Neutrophil (primary cell): ENCODE measurements at regions not wholly inside any gene's neighbourhood (a gene's known extent, or its start where the extent isn't known, plus 50 kb on each side); places are given as distances from the start of the nearest gene placed in this dataset.

Experiments
- H3K27ac ChIP-seq: fragments of 200-600 bp; sonication (generic); 2 replicates; pipeline ENCODE4 v1.5.1; 2016; ENCODE audit warnings: mild to moderate bottlenecking, moderate library complexity
- H3K27me3 ChIP-seq: fragments of 200-600 bp; sonication (generic); 2 replicates; pipeline ENCODE4 v1.6.0; 2016; ENCODE audit warnings: mild to moderate bottlenecking
- H3K36me3 ChIP-seq: fragments of 200-600 bp; sonication (generic); 2 replicates; pipeline ENCODE4 v1.5.1; 2017
- H3K4me1 ChIP-seq, 2 experiments: fragments of 200-600 bp in 1 of 2; sonication (generic) in 1 of 2; 1 replicate in 1 of 2; 2 replicates in 1 of 2; pipeline versions ENCODE4 v1.5.1 to v1.6.1; 2013 to 2016; ENCODE audit warnings: low read depth in 1 of 2, low read length in 1 of 2, mild to moderate bottlenecking in 1 of 2, moderate library complexity in 1 of 2; ENCODE audit not compliant: control insufficient read depth in 1 of 2, insufficient read depth in 1 of 2
- H3K4me3 ChIP-seq, 2 experiments: fragments of 200-600 bp in 1 of 2; sonication (generic) in 1 of 2; 1 replicate in 1 of 2; 2 replicates in 1 of 2; pipeline ENCODE4 v1.5.1; 2013 to 2016; ENCODE audit warnings: low read depth in 1 of 2, low read length in 1 of 2, mild to moderate bottlenecking in 1 of 2, moderate library complexity in 1 of 2
- H3K9me3 ChIP-seq: fragments of 200-600 bp; sonication (generic); 2 replicates; pipeline ENCODE4 v1.5.1; 2016
- TF ChIP-seq, protein P1 (sequence below): fragments of 200-600 bp; sonication (generic); IDR thresholded peaks from 2 replicates; pipeline ENCODE4 v1.5.1; 2016; ENCODE audit warnings: antibody characterized with exemption

- H3K4me3 ChIP-seq = no peak overlapping the region
- TF ChIP-seq, protein P1, sequence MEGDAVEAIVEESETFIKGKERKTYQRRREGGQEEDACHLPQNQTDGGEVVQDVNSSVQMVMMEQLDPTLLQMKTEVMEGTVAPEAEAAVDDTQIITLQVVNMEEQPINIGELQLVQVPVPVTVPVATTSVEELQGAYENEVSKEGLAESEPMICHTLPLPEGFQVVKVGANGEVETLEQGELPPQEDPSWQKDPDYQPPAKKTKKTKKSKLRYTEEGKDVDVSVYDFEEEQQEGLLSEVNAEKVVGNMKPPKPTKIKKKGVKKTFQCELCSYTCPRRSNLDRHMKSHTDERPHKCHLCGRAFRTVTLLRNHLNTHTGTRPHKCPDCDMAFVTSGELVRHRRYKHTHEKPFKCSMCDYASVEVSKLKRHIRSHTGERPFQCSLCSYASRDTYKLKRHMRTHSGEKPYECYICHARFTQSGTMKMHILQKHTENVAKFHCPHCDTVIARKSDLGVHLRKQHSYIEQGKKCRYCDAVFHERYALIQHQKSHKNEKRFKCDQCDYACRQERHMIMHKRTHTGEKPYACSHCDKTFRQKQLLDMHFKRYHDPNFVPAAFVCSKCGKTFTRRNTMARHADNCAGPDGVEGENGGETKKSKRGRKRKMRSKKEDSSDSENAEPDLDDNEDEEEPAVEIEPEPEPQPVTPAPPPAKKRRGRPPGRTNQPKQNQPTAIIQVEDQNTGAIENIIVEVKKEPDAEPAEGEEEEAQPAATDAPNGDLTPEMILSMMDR = no peak
- no peaks in the 10 kb centered on the region for H3K4me1 ChIP-seq
- no peaks in the 10 kb centered on the region for H3K9me3 ChIP-seq
- H3K27me3 ChIP-seq = no peaks in the 10 kb centered on the region
- H3K36me3 ChIP-seq = no peaks in the 10 kb centered on the region
- no peak overlapping the region for H3K27ac ChIP-seq
Measured at GRCh38 chr10:7007600-7008190, 403.1 kb downstream of the SFMBT2 start.

DNA sequence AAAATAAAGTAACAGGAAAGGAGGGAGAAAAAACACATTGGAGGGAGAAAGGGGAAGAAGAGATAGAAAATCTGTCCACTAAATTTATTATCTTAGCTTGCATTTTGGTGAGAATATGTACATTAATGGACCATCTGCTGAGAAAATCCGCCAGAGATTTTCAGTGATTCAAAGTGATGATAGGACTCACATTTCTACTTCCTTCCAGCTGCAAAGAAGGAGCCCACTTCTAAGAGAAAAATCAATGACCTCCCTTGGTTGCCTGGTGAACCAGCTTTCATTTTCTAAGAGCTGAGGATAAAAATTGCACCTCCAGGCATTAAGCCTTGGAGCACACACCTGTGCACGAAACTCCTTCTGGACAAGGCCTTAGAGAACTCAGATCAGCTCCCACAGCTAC is 404.3 kb downstream of the SFMBT2 start:
- H3K9me3 ChIP-seq = no peaks in the 10 kb centered on the region

GRCh38 chr10:7003831-7004395 is 406.9 kb downstream of the SFMBT2 start:
- Histone ChIP-seq H3K9me3 (no peaks in the 10 kb centered on the region), H3K4me3 (no peak overlapping the region), H3K36me3 (no peaks in the 10 kb centered on the region), H3K27me3 (no peaks in the 10 kb centered on the region), H3K4me1 (peaks cover 3 to 5% of the 10 kb centered on the region in 2 experiments), H3K27ac (no peak overlapping the region)
- TF ChIP-seq, protein P1 = no peak

More for the DNA sequence above, 404.3 kb downstream of the SFMBT2 start:
- Histone ChIP-seq H3K4me1 (no peaks in the 10 kb centered on the region), H3K27me3 (no peaks in the 10 kb centered on the region), H3K27ac (no peak overlapping the region), H3K4me3 (no peak overlapping the region), H3K36me3 (no peaks in the 10 kb centered on the region)
- TF ChIP-seq, protein P1 = no peak

DNA sequence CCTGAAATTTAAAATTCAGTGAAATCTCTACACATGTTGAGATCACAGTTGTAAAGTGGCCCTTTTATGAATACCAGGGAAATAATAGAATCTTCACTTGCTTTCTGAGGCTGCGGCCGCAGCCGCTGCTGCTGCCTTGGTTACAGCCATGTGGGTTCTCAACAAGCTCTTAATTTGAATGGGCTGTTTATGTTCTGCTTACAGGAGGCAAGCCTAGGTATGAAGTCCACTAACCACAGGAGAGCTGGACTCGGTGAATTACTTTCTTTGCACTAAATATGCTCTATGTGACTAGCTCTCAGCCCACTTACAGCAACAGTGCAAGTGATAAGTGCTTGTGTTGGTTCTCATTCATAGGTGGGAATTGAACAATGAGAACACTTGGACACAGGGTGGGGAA is 410.8 kb downstream of the SFMBT2 start:
- TF ChIP-seq, protein P1 = no peak
- no peak overlapping the region for H3K4me3 ChIP-seq
- no peaks in the 10 kb centered on the region for H3K27me3 ChIP-seq
- H3K9me3 ChIP-seq = no peaks in the 10 kb centered on the region
- no peaks in the 10 kb centered on the region for H3K36me3 ChIP-seq
- no peak overlapping the region for H3K27ac ChIP-seq
- peaks cover 5 to 7% of the 10 kb centered on the region in 2 experiments for H3K4me1 ChIP-seq

DNA sequence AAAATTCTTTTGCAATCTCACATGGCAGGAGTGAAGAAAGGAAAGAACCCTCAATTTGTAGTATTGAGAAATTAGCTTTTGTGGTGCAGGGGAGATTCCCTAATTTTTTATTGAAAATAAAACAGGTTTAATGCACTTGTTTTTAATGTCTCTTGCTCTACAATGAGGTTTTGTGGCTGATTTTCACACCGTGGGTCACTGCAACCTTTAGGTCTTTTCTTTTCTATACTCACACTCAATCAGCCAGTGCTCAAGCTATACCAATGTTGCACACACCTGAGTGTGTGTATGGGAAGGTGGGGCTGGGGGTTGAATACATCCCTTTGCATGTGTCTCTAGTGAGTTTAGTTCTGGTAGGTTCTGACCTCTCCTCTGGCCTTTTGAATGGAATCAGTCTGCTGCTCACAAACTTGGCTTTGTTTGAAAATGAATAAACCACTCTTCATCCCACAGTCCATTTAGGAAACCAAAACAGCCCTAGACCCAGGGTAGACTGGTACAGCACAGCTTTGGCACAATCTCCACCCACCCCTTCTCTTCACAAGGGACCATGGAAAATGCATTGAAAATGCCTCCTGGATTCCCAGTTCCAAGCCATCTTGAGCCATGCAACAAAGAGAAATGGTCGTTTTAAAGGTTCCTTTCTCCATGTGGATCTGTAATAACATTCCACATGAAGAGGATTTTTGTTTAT is 411.5 kb downstream of the SFMBT2 start:
- TF ChIP-seq, protein P1 = no peak
- H3K9me3 ChIP-seq = no peaks in the 10 kb centered on the region
- no peak overlapping the region for H3K4me3 ChIP-seq
- H3K27ac ChIP-seq = no peak overlapping the region
- no peaks in the 10 kb centered on the region for H3K27me3 ChIP-seq
- no peaks in the 10 kb centered on the region for H3K36me3 ChIP-seq
- H3K4me1 ChIP-seq = peaks cover 5 to 7% of the 10 kb centered on the region in 2 experiments
